ENCODE measurements at regions not wholly inside any gene's neighbourhood (a gene's known extent, or its start where the extent isn't known, plus 50 kb on each side); places are given as distances from the start of the nearest gene placed in this dataset.

- no peaks in the 10 kb centered on the region for H3K9me3 ChIP-seq (ENCODE audit: control insufficient read depth, low read depth, low read length)
- WGBS (ENCODE audit: insufficient coverage, low lambda C conversion rate) = no CpG with 5 or more reads among the region's 18 CpGs
Measured at GRCh38 chr6:90403489-90404381, 107.1 kb upstream of the BACH2 start.

DNA sequence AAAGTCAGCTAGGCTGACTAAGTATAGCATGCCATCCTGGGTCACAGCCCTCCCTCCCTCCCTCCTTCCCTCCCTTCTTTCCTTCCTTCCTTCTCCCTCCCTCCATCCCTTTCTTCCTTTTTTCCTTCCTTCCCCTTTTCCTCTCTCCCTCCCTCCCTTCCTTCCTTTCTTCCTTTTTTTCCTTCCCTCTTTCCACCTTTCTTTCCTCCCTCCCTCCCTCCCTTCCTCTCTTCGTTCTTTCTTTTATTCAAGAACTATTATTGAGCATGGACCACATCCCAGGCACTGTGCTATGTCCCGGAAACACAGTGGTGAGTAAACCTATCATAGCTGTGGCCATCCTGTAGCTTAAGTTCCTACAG, 106.2 kb upstream of the BACH2 start:
- 100% methylated on average over 1 of the region's 2 CpGs for WGBS (ENCODE audit: insufficient coverage, low lambda C conversion rate)
- DNase-seq = no peak

More at GRCh38 chr6:90403489-90404381, 107.1 kb upstream of the BACH2 start:
- H3K27ac ChIP-seq (ENCODE audit: low read length) = no peak overlapping the region
- peaks cover 10% of the 10 kb centered on the region for H3K27me3 ChIP-seq (ENCODE audit: control insufficient read depth, insufficient read depth, low read length)
- no peak overlapping the region for H3K4me3 ChIP-seq (ENCODE audit: low read length)
- DNase-seq = peak in 1 of 2 donors; percentile 17
- no peaks in the 10 kb centered on the region for H3K4me1 ChIP-seq (ENCODE audit: control insufficient read depth, insufficient read depth, low read length)
- no peaks in the 10 kb centered on the region for H3K36me3 ChIP-seq (ENCODE audit: control insufficient read depth, insufficient read depth, low read length)

GRCh38 chr6:90401933-90402830, 105.5 kb upstream of the BACH2 start:
- no peak overlapping the region for H3K27ac ChIP-seq (ENCODE audit: low read length)
- H3K4me3 ChIP-seq (ENCODE audit: low read length) = no peak overlapping the region
- peaks cover 10% of the 10 kb centered on the region for H3K27me3 ChIP-seq (ENCODE audit: control insufficient read depth, insufficient read depth, low read length)
- no peaks in the 10 kb centered on the region for H3K36me3 ChIP-seq (ENCODE audit: control insufficient read depth, insufficient read depth, low read length)
- H3K4me1 ChIP-seq (ENCODE audit: control insufficient read depth, insufficient read depth, low read length) = no peaks in the 10 kb centered on the region
- no CpG with 5 or more reads among the region's 10 CpGs for WGBS (ENCODE audit: insufficient coverage, low lambda C conversion rate)
- DNase-seq = no peak
- H3K9me3 ChIP-seq (ENCODE audit: control insufficient read depth, low read depth, low read length) = no peaks in the 10 kb centered on the region

More for the DNA sequence above, 106.2 kb upstream of the BACH2 start:
- Histone ChIP-seq H3K9me3 (ENCODE audit: control insufficient read depth, low read depth, low read length) (no peaks in the 10 kb centered on the region), H3K36me3 (ENCODE audit: control insufficient read depth, insufficient read depth, low read length) (no peaks in the 10 kb centered on the region), H3K4me1 (ENCODE audit: control insufficient read depth, insufficient read depth, low read length) (no peaks in the 10 kb centered on the region), H3K27ac (ENCODE audit: low read length) (no peak overlapping the region), H3K27me3 (ENCODE audit: control insufficient read depth, insufficient read depth, low read length) (peaks cover 10% of the 10 kb centered on the region), H3K4me3 (ENCODE audit: low read length) (no peak overlapping the region)

- no peak for DNase-seq
- H3K9me3 ChIP-seq (ENCODE audit: control insufficient read depth, low read depth, low read length) = no peaks in the 10 kb centered on the region
- H3K4me1 ChIP-seq (ENCODE audit: control insufficient read depth, insufficient read depth, low read length) = no peaks in the 10 kb centered on the region
- no peaks in the 10 kb centered on the region for H3K36me3 ChIP-seq (ENCODE audit: control insufficient read depth, insufficient read depth, low read length)
- WGBS (ENCODE audit: insufficient coverage, low lambda C conversion rate) = 83% methylated on average over 1 of the region's 12 CpGs
- peaks cover 10% of the 10 kb centered on the region for H3K27me3 ChIP-seq (ENCODE audit: control insufficient read depth, insufficient read depth, low read length)
- H3K27ac ChIP-seq (ENCODE audit: low read length) = no peak overlapping the region
- no peak overlapping the region for H3K4me3 ChIP-seq (ENCODE audit: low read length)
Measured at GRCh38 chr6:90399970-90400369, 103.3 kb upstream of the BACH2 start.

DNA sequence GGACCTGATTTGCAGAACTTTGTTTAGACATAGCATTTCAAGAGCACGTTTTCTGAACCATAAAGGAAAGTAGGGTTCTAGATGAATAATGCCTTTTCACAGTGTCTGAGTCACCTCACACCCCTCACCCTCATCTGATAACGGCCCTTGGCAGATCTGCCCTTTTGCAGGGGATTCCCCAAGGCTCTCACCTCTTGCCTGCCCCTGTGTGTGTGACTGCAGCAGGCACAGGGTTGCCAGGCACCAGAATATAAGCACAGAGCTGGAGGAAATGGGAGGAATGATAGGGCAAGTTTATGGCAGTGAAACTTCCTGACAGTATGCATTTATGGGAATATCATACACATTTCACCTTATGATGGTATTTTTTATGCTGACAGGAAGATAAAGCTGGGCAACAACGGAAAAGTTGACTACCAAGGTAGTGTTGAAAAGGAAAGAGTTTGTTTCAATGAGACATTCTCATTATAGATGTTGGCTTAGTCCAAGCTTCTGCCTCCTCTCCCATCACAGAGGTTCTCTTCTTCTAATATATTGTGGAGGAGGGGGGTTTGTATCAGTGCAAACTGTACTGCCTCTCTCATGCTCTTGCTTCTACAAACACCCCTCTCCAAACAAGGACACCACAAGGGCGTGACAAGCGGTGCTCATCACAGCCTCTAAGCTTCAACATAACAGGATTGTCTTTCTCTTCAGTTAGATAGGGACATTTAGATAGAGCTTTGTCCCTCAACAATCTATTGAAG, 101.5 kb upstream of the BACH2 start:
- Histone ChIP-seq H3K4me3 (ENCODE audit: low read length) (no peak overlapping the region), H3K36me3 (ENCODE audit: control insufficient read depth, insufficient read depth, low read length) (no peaks in the 10 kb centered on the region), H3K9me3 (ENCODE audit: control insufficient read depth, low read depth, low read length) (no peaks in the 10 kb centered on the region), H3K27ac (ENCODE audit: low read length) (no peak overlapping the region), H3K4me1 (ENCODE audit: control insufficient read depth, insufficient read depth, low read length) (no peaks in the 10 kb centered on the region), H3K27me3 (ENCODE audit: control insufficient read depth, insufficient read depth, low read length) (peaks cover 5% of the 10 kb centered on the region)
- 0% methylated on average over 1 of the region's 5 CpGs for WGBS (ENCODE audit: insufficient coverage, low lambda C conversion rate)
- peak; percentile 20 to 64 for DNase-seq

DNA sequence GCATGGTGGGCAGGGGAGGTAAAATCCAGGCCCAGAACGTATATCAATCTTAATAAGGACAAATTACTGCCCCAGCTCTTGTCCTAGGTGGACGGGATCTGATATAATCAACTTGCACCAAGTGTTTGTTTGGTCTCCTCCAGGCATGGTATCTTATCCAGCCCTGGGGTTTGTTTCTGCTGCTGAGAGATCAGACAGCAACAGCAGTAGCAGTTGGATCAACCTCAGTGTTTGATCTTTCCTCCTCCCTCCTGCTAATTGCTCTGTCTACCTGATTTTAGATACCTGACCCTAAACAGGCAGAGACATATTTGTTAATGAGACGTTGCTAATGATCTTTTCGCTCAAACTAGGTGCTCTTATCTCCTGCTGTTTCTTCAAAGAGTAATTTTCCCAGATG, 100.4 kb upstream of the BACH2 start:
- no peaks in the 10 kb centered on the region for H3K27me3 ChIP-seq (ENCODE audit: control insufficient read depth, insufficient read depth, low read length)
- no peaks in the 10 kb centered on the region for H3K4me1 ChIP-seq (ENCODE audit: control insufficient read depth, insufficient read depth, low read length)
- peak in 1 of 2 donors; percentile 14 for DNase-seq
- H3K36me3 ChIP-seq (ENCODE audit: control insufficient read depth, insufficient read depth, low read length) = no peaks in the 10 kb centered on the region
- H3K27ac ChIP-seq (ENCODE audit: low read length) = no peak overlapping the region
- whole genome bisulfite sequencing (ENCODE audit: insufficient coverage, low lambda C conversion rate) = 20% methylated on average over 1 of the region's 4 CpGs
- H3K4me3 ChIP-seq (ENCODE audit: low read length) = no peak overlapping the region
- no peaks in the 10 kb centered on the region for H3K9me3 ChIP-seq (ENCODE audit: control insufficient read depth, low read depth, low read length)

DNA sequence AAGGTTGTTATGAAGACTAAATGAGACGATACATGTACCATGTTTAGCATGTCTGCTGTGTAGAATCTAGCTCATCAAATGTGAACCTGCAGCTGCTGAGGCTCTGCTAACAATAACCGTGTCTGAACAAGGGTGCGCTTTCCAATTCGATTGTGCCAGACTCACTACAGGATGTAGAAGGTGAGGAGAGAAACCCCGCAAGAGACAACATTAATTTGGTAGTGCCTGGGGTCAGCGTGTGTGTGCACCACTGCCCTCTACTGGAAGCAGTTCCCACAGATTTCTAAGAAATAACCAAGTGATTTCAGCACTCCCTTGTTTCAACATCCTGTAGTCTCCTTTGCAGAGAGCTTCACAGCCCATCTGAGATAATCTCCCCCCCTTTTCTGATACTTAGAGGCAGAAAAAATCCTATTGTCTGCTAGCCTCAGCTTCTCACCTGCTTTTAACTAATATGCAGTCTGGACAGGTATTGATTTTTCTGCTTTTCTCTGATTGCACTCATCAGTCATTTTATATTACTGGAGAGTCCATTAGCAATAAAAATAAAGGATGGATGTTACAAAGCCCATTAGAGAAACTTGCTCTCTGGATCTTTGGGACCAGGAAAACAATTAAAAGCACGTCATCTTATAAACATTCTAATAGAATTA, 96.7 kb upstream of the BACH2 start:
- H3K27ac ChIP-seq (ENCODE audit: low read length) = no peak overlapping the region
- H3K9me3 ChIP-seq (ENCODE audit: control insufficient read depth, low read depth, low read length) = no peaks in the 10 kb centered on the region
- no peak overlapping the region for H3K4me3 ChIP-seq (ENCODE audit: low read length)
- 83% methylated on average over 1 of the region's 7 CpGs for WGBS (ENCODE audit: insufficient coverage, low lambda C conversion rate)
- H3K4me1 ChIP-seq (ENCODE audit: control insufficient read depth, insufficient read depth, low read length) = no peaks in the 10 kb centered on the region
- no peaks in the 10 kb centered on the region for H3K36me3 ChIP-seq (ENCODE audit: control insufficient read depth, insufficient read depth, low read length)
- peaks cover 6% of the 10 kb centered on the region for H3K27me3 ChIP-seq (ENCODE audit: control insufficient read depth, insufficient read depth, low read length)
- DNase-seq = peak; percentile 26 to 38

DNA sequence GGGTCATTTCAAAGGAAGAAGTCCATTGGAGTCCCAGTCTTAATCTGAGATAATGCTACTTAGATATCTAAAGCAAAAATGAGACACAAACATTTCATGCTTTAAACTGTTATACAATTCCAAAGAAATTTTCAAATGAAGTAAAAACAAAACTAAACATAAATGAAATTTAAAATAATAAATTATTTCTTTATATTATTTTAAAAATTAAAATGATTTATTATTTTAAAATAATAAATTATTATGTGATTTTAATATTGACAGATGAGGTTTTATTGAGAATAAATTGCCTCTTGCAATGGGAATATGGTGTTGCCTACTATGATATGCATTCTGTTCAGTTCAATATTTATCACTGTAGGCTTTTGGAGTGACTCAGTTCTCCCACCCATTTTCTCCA, 93.7 kb upstream of the BACH2 start:
- Histone ChIP-seq H3K36me3 (ENCODE audit: control insufficient read depth, insufficient read depth, low read length) (no peaks in the 10 kb centered on the region), H3K27ac (ENCODE audit: low read length) (no peak overlapping the region), H3K9me3 (ENCODE audit: control insufficient read depth, low read depth, low read length) (no peaks in the 10 kb centered on the region), H3K27me3 (ENCODE audit: control insufficient read depth, insufficient read depth, low read length) (peaks cover 23% of the 10 kb centered on the region), H3K4me1 (ENCODE audit: control insufficient read depth, insufficient read depth, low read length) (no peaks in the 10 kb centered on the region), H3K4me3 (ENCODE audit: low read length) (no peak overlapping the region)
- DNase-seq = no peak

DNA sequence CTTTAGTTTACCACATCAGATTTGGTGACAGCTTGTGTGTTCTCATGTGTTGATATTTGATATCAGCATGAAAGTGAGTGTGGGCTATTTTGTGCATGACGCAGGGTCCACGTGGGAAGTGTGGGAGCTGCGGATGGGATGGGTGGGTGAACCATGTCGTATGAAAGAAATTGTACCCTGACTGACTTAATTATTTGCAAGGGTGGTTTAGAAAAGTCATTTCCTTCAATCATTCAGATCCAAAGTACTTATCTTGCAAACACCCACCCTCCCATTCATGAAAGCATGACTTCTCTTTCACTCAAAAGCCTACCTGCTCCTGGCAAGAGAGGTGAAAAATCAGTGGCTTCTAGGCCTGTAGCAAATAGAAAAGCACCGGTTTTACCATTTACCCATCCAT, 91.8 kb upstream of the BACH2 start:
- Histone ChIP-seq H3K27me3 (ENCODE audit: control insufficient read depth, insufficient read depth, low read length) (peaks cover 23% of the 10 kb centered on the region), H3K4me3 (ENCODE audit: low read length) (no peak overlapping the region), H3K27ac (ENCODE audit: low read length) (no peak overlapping the region), H3K4me1 (ENCODE audit: control insufficient read depth, insufficient read depth, low read length) (no peaks in the 10 kb centered on the region), H3K36me3 (ENCODE audit: control insufficient read depth, insufficient read depth, low read length) (no peaks in the 10 kb centered on the region), H3K9me3 (ENCODE audit: control insufficient read depth, low read depth, low read length) (no peaks in the 10 kb centered on the region)
- DNase-seq = no peak
- 92% methylated on average over 2 of the region's 5 CpGs for WGBS (ENCODE audit: insufficient coverage, low lambda C conversion rate)

DNA sequence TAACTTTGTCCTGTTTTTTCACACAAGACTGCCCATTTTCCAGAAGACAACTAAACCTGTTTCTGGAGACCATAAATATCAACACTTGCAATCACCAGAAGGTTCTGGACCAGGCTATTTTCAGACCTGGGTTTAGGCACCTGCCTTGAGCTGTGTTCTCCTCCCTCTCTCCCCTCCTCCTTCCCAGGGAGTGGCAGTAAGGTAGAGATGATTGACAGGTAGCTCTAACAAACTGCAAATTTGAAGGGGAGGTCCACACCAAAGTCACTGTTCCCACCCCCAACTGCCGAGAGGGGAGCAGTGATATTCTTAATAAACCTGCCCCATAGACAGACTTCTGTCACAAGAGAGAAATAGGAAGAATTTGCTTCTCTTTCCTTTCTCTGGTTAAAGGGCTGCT, 91.2 kb upstream of the BACH2 start:
- WGBS (ENCODE audit: insufficient coverage, low lambda C conversion rate) = 14% methylated on average over 1 of the region's 1 CpG
- no peaks in the 10 kb centered on the region for H3K36me3 ChIP-seq (ENCODE audit: control insufficient read depth, insufficient read depth, low read length)
- no peaks in the 10 kb centered on the region for H3K4me1 ChIP-seq (ENCODE audit: control insufficient read depth, insufficient read depth, low read length)
- H3K9me3 ChIP-seq (ENCODE audit: control insufficient read depth, low read depth, low read length) = no peaks in the 10 kb centered on the region
- no peak for DNase-seq
- H3K27me3 ChIP-seq (ENCODE audit: control insufficient read depth, insufficient read depth, low read length) = peaks cover 23% of the 10 kb centered on the region
- no peak overlapping the region for H3K4me3 ChIP-seq (ENCODE audit: low read length)
- no peak overlapping the region for H3K27ac ChIP-seq (ENCODE audit: low read length)

Data from large intestine (tissue), 3 donors.